NCI-H1105 treated with DMSO at 0.1 percent for 48 hours (cell line): ENCODE measurements at regions not wholly inside any gene's neighbourhood (a gene's known extent, or its start where the extent isn't known, plus 50 kb on each side); places are given as distances from the start of the nearest gene placed in this dataset.
"Not testable (repeated sequence)": the region's sequence is repeated elsewhere in the genome, so short reads cannot be mapped to it uniquely, and the experiment has no call there.

Experiments used
- DNase-seq: peaks from one replicate; lab custom pipeline; 2025; lab: John Stamatoyannopoulos, UW

DNA sequence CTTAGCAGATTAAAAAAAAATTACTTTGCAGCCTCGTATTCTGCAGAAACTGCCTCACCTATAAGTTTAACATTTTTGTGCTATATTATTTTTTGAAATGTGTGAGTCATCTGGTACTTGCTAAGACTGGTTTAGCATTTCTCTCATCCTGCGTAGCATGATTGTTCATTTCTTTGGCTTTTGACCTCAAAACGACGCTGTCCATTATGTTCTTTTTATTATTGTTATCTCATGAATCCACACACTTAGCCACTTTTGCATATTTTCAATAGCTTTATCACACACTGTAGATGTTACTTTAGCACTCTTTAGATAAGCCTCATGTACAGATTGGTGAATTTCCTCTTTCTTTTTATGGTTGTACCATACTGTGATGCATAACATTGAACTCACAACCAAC, 1004.9 kb upstream of the NCAM2 start:
- DNase-seq = no peak

DNA sequence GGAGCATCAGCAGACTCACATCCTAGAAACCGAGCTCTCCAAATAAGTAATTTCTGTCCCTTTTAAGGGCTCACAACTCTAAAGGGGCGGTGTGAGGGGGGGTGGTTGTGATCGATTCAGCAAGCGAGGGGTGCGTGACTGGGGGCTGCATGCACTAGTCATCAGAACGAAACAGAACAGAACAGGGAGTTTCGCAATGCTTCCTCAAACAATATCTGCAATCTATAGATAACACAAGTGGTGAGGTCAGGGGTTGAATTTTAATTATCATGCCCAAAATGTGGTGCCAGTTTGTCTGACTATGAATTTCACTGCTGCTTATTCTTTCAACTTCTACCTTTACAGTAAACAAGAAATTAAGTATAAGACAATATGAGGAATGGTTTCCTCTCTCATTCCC, 1003.0 kb upstream of the NCAM2 start:
- DNase-seq = no peak

GRCh38 chr21:19998453-19998852, 999.8 kb upstream of the NCAM2 start:
- no peak for DNase-seq

- DNase-seq = no peak
These were observed 998.6 kb upstream of the NCAM2 start for GRCh38 chr21:19999369-20000272.

DNA sequence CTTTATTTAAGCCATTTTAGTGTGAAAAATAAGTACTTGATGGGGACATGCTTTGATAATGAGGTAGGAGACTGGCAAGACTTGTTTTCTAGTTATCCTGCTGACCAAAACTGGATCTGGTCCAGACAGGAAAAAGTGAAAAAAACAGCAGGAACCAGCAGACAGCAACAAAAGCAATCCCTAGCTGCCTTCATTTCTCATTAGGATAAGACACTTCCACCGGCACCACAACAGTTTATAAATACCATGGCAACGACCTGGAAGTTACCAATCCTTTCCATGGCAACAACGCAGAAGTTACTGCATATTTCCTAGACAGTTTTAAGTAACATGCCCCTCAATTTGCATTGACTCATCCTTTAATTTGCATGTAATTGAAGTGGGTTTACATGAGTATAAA, 993.8 kb upstream of the NCAM2 start:
- DNase-seq = no peak

DNA sequence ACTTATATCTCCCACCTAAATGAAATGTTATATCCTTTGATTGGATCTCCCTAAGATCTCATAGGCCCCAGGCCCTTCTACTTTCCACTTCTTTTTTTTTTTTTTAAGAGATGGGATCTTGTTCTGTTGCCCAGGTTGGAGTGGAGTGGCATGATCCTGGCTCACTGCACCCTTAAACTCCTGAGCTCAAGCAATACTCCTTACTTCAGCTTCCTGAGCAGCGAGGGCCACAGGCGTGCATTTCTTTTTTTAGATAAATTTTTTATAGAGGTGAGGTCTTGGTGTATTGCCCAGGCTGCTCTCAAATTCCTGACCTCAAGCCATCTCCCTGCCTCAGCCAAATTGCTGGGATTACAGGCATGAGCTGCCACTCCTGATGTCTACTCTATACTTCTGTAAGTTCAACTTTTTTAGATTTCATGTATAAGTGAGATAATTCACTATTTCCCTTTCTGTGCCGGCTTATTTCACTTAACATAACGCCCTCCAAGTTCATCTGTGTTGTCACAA, 987.5 kb upstream of the NCAM2 start:
- no peak for DNase-seq

- DNase-seq = no peak
These were observed 984.4 kb upstream of the NCAM2 start for GRCh38 chr21:20013851-20014250.

DNA sequence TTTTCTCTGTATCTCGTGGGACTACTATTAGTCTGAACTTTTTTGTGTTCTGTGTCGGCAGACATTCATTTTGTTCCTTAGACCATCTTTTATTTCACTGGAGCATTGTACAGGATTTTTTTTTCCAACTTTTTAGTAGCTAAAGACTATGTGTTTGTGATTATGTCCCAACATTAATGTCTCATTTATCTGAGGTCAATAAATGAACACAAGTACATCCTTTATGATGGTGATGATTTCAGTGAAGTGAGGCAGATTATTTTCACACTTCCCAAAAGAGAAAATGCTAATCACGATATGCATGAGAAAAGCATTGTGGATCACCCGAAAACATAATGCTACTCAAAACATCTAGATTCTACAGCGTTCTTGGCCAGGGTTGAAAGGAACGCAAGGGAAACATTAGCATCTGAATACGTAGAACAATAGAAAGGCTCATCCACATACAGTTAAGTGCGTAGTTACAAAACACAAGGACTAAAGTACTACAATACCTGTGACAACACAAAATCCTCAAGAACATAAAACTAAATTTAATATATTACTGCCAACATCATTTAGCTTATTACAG, 981.7 kb upstream of the NCAM2 start:
- no peak for DNase-seq

DNA sequence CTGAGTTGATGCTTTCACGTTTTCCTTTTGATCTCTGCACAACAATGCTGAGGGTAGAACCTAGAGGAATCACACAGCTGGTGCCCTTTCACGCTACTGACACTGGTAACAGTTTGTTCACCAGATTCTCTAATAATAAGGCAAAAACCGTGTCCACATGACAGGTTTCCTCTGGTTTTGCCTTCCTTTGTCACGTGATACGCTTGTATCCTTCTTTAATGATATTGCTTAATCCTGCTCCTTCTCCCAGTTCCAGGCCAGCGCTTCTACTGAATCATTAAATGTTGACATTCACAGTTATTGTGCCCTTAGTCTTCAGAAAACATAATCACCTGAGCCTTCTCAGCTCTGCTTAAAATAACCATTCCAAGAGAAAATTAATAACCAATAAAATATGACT, 978.2 kb upstream of the NCAM2 start:
- DNase-seq = no peak

DNA sequence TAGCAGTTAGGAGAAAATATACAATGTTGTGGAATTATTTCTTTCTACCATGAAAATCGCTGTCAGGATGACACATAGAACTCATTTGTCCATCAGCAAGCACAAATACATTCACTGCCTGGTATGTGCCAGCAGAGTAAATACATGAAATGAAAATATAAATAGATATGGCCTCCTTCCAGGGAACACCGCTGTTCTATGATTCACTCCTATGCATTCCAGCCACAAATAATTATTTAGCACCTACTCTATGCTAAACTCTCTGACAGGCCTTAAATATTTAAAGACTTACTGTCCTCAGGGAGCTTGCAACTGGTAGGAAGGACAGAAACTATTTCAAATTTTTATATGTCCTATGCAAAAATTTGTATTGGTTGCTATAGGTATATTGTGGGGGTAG, 975.0 kb upstream of the NCAM2 start:
- no peak for DNase-seq

GRCh38 chr21:20024741-20025140, 973.5 kb upstream of the NCAM2 start:
- DNase-seq = no peak

DNA sequence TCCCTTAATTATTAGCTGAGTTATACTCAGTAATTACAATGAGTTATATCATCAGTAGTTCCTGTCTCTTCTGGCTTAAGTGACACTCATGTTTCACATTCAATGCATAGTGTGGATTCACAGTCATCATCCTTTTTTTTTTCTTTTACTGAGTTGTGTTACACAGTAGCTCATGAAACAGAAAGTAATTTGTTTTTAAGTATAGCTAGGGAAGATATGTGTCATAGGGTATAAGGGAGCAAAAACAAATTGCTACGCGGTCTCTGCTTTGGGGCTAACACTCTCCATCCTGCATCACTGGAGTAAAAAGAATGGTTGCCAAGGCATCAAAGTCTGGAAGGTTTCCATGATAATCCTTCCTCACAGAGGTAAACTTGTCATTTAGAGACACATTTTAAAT, 971.7 kb upstream of the NCAM2 start:
- no peak for DNase-seq

DNA sequence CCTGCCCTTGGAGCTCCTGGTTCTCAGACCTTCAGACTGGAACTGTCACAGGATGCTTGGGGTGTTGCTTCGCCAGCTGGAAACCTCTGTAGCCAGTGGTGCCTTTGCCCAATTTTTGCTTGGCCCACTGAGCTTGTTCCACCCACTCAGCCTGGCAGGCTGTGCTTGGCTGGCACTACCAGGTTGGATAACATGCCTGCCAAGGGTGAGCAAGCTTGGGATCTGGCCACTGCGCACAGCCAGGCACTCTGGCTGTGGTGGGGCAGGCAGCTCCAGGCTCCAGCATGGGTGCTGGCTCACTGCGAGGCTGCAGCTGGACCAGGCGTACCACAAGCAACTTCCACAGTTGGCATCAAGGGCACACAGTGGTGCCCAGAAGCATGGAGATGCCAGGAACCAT, 967.8 kb upstream of the NCAM2 start:
- no peak for DNase-seq

DNA sequence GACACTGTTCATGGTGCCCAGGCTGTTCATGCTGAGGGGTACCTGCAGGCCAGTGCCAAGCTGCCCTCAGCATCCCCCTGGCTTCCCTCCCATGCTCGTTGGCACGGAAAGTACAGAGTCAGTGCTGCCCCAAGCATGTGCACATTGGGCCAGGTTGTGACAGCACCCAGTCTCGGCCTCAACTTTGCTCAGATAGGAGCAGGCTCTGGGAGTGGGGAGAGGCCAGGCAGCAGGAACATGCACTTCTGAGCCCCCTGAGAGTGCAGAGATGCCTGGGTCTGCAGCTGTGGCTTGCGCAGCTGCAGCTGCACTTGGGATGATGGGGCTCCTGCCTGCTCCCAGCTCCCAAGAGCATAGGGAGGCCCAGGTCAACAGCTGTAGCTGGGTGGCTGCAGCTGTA, 966.4 kb upstream of the NCAM2 start:
- DNase-seq = no peak

DNA sequence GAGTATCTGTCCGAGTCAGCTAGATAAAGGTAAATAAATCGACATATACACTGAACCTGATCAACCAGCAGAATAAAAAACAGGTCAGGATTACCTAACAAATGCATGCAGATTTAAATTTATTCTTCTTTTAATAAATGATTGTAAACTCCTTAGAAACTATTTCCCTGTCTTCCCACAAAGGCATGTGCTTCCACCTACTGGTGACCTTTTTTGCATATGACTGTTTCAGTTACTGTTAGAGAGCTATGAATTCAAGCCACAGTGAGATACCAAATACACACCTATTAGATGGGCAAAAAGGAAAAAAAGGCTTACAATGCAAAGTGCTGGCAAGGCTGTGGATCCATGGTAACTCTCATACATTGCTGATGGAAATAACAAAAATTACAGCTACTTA, 957.4 kb upstream of the NCAM2 start:
- DNase-seq = peak; percentile 11

DNA sequence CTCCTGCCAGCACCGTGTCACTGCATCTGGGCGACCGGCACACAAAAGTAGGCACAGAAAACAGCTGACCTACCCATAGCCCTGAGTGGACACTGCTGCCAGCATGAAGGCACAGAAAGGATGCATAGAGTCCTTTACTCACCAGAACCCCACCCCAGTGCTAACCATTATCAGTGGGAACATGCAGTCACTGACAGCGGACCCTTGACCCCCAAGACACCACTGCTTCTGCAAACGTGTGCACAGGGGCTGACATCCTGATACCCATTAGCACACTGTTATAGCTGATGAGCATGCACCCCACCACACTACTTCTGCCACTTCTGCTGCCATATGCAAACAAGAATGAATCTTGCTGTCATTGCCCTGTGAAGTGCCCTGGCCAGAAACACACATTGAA, 953.0 kb upstream of the NCAM2 start:
- no peak for DNase-seq

DNA sequence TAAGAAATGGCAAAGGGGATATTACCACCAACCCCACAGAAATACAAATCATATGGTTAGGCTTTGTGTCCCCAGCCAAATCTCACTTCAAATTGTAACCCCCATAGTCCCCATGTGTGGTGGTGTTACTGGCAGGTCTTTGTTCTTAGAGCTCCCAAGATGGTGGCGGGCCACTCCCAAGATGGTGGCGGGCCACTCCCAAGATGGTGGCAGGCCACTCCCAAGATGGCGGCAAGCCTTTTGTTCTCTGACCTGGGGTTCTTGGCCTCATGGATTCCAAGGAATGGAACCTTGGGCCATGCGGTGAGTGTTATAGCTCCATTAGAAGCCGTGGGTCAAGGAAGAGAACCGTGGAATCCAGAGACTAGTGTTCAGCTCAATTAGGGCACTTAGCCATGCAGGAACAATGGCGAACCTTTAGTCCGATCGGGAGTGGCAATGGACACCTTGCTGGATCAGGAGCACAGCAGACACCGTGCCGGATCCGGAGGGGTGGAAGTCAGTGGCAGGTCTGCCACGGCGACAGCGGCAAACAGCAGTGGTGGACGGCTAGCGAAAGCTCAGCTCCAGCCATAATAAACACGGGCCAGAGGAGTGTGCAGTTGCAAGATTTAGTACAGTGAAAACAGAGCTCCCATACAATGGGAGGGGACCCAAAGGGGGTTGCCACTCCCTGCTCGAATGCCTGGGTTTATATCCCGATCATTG, 949.9 kb upstream of the NCAM2 start:
- DNase-seq = not testable (repeated sequence)

- no peak for DNase-seq
These were observed 914.9 kb upstream of the NCAM2 start for GRCh38 chr21:20083336-20083735.

GRCh38 chr21:20083925-20084324, 914.3 kb upstream of the NCAM2 start:
- DNase-seq = no peak

DNA sequence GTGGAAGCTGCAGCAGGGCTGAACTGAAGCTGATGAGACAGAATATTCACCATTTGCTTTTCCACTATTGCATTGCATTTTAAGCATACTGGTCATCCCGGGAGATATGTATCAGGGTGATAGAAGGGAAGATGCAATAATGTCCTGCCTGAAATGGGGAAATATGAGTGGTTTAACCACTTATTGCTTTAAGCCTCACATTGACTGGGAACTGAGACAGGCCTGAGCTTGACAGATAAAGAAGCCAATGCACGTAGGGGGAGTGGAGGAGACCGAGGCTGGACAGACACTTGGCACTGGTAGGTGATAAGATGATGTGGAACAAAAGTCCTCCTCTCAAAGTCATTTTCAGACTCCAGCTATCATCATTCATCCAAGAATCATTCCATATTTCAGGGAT, 911.7 kb upstream of the NCAM2 start:
- DNase-seq = no peak

DNA sequence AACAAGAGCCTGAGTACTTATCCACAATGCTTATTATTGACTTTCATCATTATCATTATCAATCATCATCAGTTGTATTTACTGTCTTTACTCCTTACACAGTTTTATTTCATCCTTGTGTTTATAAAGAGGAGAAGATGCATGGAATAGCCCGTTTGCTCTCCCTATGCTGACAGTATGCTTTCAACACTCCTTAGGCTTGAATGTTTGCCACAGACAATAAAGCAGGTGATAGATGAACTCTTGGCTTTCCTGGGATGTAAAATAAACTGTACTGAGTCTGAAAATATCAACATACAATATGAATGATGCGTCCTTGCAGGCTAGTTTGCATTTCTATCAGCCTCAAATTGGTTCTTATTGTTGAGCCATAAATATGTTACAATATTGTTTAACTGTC, 891.8 kb upstream of the NCAM2 start:
- no peak for DNase-seq

- no peak for DNase-seq
These were observed 890.2 kb upstream of the NCAM2 start for GRCh38 chr21:20108016-20108415.

DNA sequence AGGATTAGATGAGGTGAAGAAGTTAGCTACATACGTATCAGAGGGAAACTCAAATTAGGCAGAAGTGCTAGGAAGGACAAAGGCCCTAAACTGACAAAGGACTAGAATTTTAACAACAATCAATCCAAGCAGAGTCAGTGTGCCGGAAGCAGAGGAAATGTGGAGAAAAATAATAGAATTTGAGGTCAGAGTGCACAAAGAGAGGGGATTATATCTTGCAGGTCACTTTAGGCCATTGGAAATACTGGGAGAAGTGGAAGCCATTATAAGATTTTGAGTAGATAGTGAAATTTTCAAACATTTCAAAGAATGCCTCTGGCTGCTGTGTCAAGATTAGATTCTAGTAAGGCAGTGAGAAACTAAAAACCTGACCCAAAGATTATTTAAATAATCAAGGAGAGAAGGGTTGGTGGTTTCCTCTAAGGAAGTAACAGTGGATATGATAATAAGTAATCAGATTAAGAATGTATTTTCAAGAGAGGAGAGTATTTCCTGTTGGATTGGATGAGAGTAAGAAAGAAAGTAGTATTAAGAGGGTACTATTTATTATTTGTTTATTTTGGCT, 889.2 kb upstream of the NCAM2 start:
- DNase-seq = no peak
